Breast epithelium (tissue), 4 donors: ENCODE measurements at regions not wholly inside any gene's neighbourhood (a gene's known extent, or its start where the extent isn't known, plus 50 kb on each side); places are given as distances from the start of the nearest gene placed in this dataset.
A peak's percentile ranks its signal among the peaks of the same experiment; 100 is the strongest.
"Not testable (repeated sequence)": the region's sequence is repeated elsewhere in the genome, so short reads cannot be mapped to it uniquely, and the experiment has no call there.

Source experiments
- DNase-seq, 2 donors: peaks; one replicate each; pipeline ENCODE4 v3.0.0-alpha.2; 2019; ENCODE audit warnings: low spot score in 2 of 2
- H3K27ac ChIP-seq, 2 donors: fragments of 200-600 bp; sonication (generic) in 1 of 2; one replicate each; pipeline ENCODE4 v1.5.1; 2016 to 2019; ENCODE audit warnings: mild to moderate bottlenecking in 1 of 2
- H3K27me3 ChIP-seq, 2 donors: fragments of 200-600 bp; sonication (generic) in 1 of 2; one replicate each; pipeline versions ENCODE4 v1.5.1 to v1.6.0; 2017 to 2019; ENCODE audit warnings: control low read depth in 1 of 2, mild to moderate bottlenecking in 1 of 2
- H3K36me3 ChIP-seq: fragments of 200-600 bp; one replicate; pipeline ENCODE4 v1.5.1; 2019
- H3K4me1 ChIP-seq, 2 donors: fragments of 200-600 bp; sonication (generic); one replicate each; pipeline ENCODE4 v1.5.1; 2016 to 2019; ENCODE audit warnings: control low read depth in 1 of 2
- H3K4me3 ChIP-seq, 3 donors: fragments of 200-600 bp; sonication (generic); 1 replicate in 2 of 3; 2 replicates in 1 of 3; pipeline ENCODE4 v1.5.1; 2016 to 2019; ENCODE audit warnings: mild to moderate bottlenecking in 3 of 3, moderate library complexity in 2 of 3
- H3K9me3 ChIP-seq, 2 donors: fragments of 200-600 bp; sonication (generic) in 1 of 2; one replicate each; pipeline ENCODE4 v1.5.1; 2016 to 2019; ENCODE audit warnings: control low read depth in 1 of 2
- CTCF ChIP-seq, 3 donors: fragments of 450-650 bp; IDR thresholded peaks; one replicate each; pipeline ENCODE4 v1.5.1; 2016 to 2017; ENCODE audit warnings: antibody characterized with exemption in 3 of 3, mild to moderate bottlenecking in 3 of 3, moderate library complexity in 3 of 3
- POLR2A ChIP-seq: fragments of 450-650 bp; IDR thresholded peaks from one replicate; pipeline ENCODE4 v1.6.1; 2016; ENCODE audit warnings: antibody characterized with exemption, mild to moderate bottlenecking, moderate library complexity
- POLR2AphosphoS5 ChIP-seq, 3 donors: sonication (generic); formaldehyde crosslinking; IDR thresholded peaks; one replicate each; pipeline ENCODE4 v1.6.1; 2017; ENCODE audit warnings: antibody characterized with exemption in 3 of 3
- intact Hi-C: fragments of 100-400 bp; cut with DNase I; formaldehyde crosslinking; loops from one replicate; pipeline ENCODE4 v1.15.1; 2023; ENCODE audit warnings: low total_unique reads

- Histone ChIP-seq H3K36me3 (no peaks in the 10 kb centered on the region), H3K27me3 (no peaks in the 10 kb centered on the region), H3K27ac (no peak overlapping the region), H3K9me3 (no peaks in the 10 kb centered on the region), H3K4me1 (no peaks in the 10 kb centered on the region), H3K4me3 (no peak overlapping the region)
- TF ChIP-seq CTCF (IDR thresholded peaks at IDR 0.05) (no peak), POLR2AphosphoS5 (IDR thresholded peaks at IDR 0.05) (no peak)
- no peak for DNase-seq
- intact Hi-C loops = no loop called here
Measured at GRCh38 chr14:70257526-70257925, 68.8 kb upstream of the SLC8A3 start.

DNA sequence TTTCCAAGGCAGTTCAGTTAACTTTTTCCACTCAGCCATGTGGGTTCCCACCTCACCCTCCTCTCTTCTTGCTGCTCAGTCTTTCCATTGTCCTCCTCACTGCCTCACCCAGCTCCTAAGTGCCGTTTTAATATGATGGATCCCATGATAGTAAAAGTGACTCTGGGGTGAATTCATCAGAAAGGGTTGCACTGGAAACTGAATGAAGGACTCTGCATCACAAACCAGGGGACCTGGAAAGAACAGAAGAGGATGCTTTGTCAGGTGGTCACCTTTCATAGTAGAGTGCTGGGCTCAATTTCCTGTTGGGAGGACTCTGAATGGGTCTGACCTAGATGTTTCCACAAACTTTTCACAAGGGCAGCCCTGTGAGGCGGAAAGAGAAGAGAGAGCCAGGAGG is 67.8 kb upstream of the SLC8A3 start:
- no peak for DNase-seq
- TF ChIP-seq CTCF (IDR thresholded peaks at IDR 0.05) = no peak
- TF ChIP-seq POLR2AphosphoS5 (IDR thresholded peaks at IDR 0.05) = no peak
- TF ChIP-seq POLR2A = no peak
- Histone ChIP-seq H3K4me3 (no peak overlapping the region), H3K4me1 (no peaks in the 10 kb centered on the region), H3K27ac (no peak overlapping the region), H3K36me3 (no peaks in the 10 kb centered on the region), H3K27me3 (no peaks in the 10 kb centered on the region), H3K9me3 (no peaks in the 10 kb centered on the region)
- intact Hi-C loops = no loop called here

- H3K36me3 ChIP-seq, H3K27me3 ChIP-seq, H3K4me1 ChIP-seq, DNase-seq, H3K9me3 ChIP-seq, intact Hi-C loops: not testable (repeated sequence)
- peak overlapping the region; percentile 36 to 69 (median 53) for H3K4me3 ChIP-seq
- H3K27ac ChIP-seq = peak overlapping the region in 1 of 2 donors; percentile 25
Measured at GRCh38 chr14:70255071-70256057, 66.6 kb upstream of the SLC8A3 start.

GRCh38 chr14:70254476-70254961 is 65.8 kb upstream of the SLC8A3 start:
- H3K27ac ChIP-seq = peak overlapping the region in 1 of 2 donors; percentile 74

GRCh38 chr14:70253547-70253946 is 64.8 kb upstream of the SLC8A3 start:
- H3K9me3 ChIP-seq, H3K27me3 ChIP-seq, H3K4me3 ChIP-seq, H3K4me1 ChIP-seq, H3K27ac ChIP-seq, intact Hi-C loops, DNase-seq, H3K36me3 ChIP-seq: not testable (repeated sequence)

More at GRCh38 chr14:70254476-70254961, 65.8 kb upstream of the SLC8A3 start:
- intact Hi-C loops = no loop called here
- TF ChIP-seq POLR2A (no peak), CTCF (IDR thresholded peaks at IDR 0.05) (no peak), POLR2AphosphoS5 (IDR thresholded peaks at IDR 0.05) (no peak)
- Histone ChIP-seq H3K4me1 (no peaks in the 10 kb centered on the region), H3K36me3 (no peaks in the 10 kb centered on the region), H3K4me3 (peak overlapping the region; percentile 36 to 69 (median 53)), H3K9me3 (no peaks in the 10 kb centered on the region), H3K27me3 (no peaks in the 10 kb centered on the region)
- peak; percentile 25 to 62 for DNase-seq

DNA sequence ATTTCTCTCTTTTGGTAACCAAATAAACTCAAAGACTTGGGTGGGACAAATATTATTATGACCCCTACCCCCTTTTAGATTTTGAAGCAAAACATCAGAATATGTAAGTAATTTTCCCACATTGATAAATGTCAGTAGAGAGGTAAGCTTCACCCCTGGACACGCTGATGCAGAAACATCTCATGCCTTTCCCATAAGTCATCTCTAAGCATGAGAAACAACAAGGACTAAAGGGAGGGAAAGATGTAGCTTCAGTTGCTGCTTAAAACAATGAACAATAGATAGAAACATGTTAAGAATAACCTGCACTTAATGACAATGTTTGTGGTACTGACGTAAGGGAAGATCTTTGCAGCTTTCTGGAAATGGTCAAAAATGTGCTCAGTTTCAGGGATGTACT is 56.3 kb upstream of the SLC8A3 start:
- H3K27me3 ChIP-seq = no peaks in the 10 kb centered on the region
- no peak for TF ChIP-seq POLR2AphosphoS5 (IDR thresholded peaks at IDR 0.05)
- TF ChIP-seq POLR2A = no peak
- TF ChIP-seq CTCF (IDR thresholded peaks at IDR 0.05) = no peak
- H3K36me3 ChIP-seq = no peaks in the 10 kb centered on the region
- H3K4me1 ChIP-seq = no peaks in the 10 kb centered on the region
- H3K4me3 ChIP-seq = no peak overlapping the region
- no peaks in the 10 kb centered on the region for H3K9me3 ChIP-seq
- no peak overlapping the region for H3K27ac ChIP-seq
- DNase-seq = no peak
- intact Hi-C loops = no loop called here
